Breast epithelium (tissue), 3 donors: ENCODE measurements at regions not wholly inside any gene's neighbourhood (a gene's known extent, or its start where the extent isn't known, plus 50 kb on each side); places are given as distances from the start of the nearest gene placed in this dataset.

Experiments used
- CTCF ChIP-seq, 3 donors: fragments of 450-650 bp; IDR thresholded peaks; one replicate each; pipeline ENCODE4 v1.5.1; 2016 to 2017; ENCODE audit warnings: antibody characterized with exemption in 3 of 3, mild to moderate bottlenecking in 3 of 3, moderate library complexity in 3 of 3
- POLR2AphosphoS5 ChIP-seq, 3 donors: sonication (generic); formaldehyde crosslinking; IDR thresholded peaks; one replicate each; pipeline ENCODE4 v1.6.1; 2017; ENCODE audit warnings: antibody characterized with exemption in 3 of 3

- TF ChIP-seq CTCF (IDR thresholded peaks at IDR 0.05) (no peak), POLR2AphosphoS5 (IDR thresholded peaks at IDR 0.05) (no peak)
Measured at GRCh38 chr6:117138425-117138824, 126.9 kb upstream of the VGLL2 start.
